GM21529 (cell line): ENCODE measurements at regions not wholly inside any gene's neighbourhood (a gene's known extent, or its start where the extent isn't known, plus 50 kb on each side); places are given as distances from the start of the nearest gene placed in this dataset.

Source experiments
- ATAC-seq: cut with Tn5 transposase; IDR thresholded peaks from one replicate; pipeline ENCODE4 v1.9.1; 2021; ENCODE audit not compliant: unreplicated experiment

GRCh38 chr4:128604204-128604603 is 205.3 kb upstream of the JADE1 start:
- ATAC-seq, result no peak

DNA sequence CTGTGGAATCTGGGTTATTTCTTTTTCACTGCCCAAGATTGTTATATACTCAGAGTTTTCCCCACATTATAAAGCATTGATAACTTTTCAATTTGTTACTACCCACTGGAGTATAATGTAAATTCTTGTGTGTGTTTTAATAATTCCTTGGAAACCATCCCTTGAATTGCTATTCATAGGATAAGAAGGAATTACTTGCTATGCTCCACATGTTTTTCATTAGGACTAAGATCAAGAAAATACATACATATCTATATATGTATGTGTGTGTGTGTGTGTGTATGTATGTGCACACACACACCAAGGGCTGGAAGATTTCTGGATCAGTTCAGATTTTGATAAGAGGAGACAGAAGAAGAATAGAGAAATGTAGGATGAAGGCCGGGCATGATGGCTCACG is 206.4 kb upstream of the JADE1 start:
- no peak for ATAC-seq

GRCh38 chr4:128601991-128602695 is 207.4 kb upstream of the JADE1 start:
- ATAC-seq, result no peak

- ATAC-seq, result no peak
Measured at GRCh38 chr4:128600996-128601871, 208.3 kb upstream of the JADE1 start.

- no peak for ATAC-seq
Measured at GRCh38 chr4:128600410-128600809, 209.1 kb upstream of the JADE1 start.

DNA sequence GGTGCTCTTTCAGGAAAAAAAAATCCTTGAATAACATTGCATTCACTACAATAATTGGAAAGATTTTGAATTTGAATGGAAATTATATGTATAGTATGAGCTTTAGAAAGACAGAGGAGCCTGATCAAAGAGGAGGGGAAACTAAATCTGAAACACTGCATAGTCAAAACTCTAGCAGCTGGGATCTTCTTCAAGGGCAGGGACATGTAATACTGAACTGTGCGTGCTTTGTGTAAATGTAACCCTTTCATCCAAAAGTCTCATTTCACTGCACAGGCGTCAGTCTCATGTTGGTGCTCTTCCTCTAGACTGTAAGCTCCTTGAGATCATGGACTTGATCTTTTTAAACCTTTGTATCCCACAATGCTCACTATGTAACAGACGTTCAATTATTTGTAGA is 212.0 kb upstream of the JADE1 start:
- ATAC-seq, result no peak

GRCh38 chr4:128596853-128597252 is 212.6 kb upstream of the JADE1 start:
- ATAC-seq, result no peak

DNA sequence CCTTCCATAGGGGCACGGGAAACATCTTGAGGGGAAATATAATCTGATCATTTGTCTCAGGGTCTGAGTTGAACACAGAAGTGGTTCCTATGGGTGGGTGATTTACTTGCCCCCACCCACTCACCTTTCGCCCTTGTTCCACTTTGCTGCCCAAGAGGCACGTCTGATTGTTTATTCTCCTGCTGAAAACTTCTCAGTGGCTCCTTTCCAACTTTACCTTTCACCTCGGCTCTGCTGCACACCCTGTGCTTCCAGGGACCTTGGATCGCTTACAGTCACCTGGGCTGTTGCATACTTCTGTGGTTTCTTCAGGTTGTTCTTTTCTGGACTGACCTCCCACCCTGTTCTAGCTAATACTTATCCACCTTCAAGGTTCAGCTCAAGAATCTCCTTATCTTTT is 213.4 kb upstream of the JADE1 start:
- no peak for ATAC-seq

- ATAC-seq, result no peak
Measured at GRCh38 chr4:128591482-128591881, 218.0 kb upstream of the JADE1 start.

- no peak for ATAC-seq
Measured at GRCh38 chr4:128590773-128591172, 218.7 kb upstream of the JADE1 start.

DNA sequence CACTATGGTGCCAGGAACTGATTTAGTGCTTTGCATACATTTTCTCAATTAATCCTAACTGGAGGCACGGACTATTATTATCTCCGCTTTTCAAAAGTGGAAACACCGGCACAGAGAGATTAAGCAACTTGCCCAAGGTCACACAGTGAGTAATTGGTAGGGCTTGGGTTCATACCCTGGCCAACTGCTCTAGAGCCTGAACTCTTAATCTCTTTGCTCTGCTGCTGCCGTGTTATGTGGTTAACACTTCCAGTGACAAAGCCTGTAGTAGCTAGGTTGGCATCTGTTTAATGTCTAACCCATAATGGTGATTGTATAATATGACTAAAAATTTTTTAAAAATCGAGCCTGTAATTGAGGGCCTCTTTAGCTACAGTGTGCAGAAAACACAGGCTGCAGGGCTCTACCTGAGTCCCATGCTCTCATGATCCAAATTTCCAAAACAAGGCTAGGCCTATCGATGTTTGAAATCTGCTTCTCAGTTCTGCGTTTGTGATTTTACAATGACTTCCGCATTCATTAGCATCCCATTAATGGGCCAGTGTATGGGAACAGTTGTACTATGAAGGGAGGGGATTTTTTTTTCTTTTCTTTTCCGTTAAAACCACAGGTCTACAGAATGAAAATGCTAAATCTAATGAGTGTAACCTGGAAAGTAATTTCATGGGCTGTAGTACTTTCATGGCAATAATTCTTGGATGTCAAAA is 219.3 kb upstream of the JADE1 start:
- ATAC-seq, result no peak

DNA sequence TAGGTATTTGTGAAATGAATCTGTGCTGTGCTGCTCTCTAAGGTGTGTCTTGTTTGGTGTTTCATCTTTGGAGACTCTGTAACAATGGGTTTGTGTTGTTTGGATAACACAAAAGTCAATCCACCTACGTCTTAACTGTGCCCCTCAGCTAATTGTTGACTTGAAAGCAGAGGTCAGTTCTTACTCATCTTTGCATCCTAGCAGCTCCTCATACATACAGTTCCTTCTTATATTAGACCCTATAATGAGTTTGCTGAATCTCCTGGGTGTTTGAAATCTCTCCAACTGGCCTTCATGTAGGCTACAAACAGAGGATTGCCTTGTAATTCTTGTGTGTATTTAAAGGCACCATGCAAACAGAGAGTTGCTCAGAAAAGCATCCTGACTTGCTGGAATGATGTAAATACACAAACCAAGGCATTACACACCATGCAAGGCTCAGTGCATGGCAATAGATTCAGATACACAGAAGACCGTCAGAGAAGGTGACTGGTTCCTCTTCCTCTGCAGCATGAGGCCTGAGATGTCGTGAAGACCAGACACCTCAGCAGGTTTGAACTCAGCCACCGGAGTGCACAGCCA is 220.0 kb upstream of the JADE1 start:
- no peak for ATAC-seq

DNA sequence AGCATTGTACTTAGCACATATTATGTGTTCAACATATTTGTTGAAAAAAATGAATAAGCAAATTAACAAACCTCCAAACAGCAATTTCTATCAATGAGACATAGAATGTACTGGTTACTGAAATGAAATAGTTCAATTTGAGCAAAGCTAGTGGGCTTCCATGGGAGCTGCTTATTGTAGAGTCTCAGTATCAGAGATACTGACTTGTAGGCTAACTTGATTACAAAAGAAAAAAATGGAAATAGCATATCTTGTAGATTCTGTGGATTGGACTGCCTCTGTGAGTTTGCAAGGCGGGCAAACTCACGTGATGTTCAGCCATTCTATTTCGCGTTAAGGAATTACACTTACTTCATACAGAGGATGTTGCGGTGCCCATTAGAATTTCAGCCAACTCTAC is 222.1 kb upstream of the JADE1 start:
- no peak for ATAC-seq

- no peak for ATAC-seq
Measured at GRCh38 chr4:128583753-128584712, 225.5 kb upstream of the JADE1 start.

GRCh38 chr4:128582427-128582870 is 227.1 kb upstream of the JADE1 start:
- no peak for ATAC-seq

DNA sequence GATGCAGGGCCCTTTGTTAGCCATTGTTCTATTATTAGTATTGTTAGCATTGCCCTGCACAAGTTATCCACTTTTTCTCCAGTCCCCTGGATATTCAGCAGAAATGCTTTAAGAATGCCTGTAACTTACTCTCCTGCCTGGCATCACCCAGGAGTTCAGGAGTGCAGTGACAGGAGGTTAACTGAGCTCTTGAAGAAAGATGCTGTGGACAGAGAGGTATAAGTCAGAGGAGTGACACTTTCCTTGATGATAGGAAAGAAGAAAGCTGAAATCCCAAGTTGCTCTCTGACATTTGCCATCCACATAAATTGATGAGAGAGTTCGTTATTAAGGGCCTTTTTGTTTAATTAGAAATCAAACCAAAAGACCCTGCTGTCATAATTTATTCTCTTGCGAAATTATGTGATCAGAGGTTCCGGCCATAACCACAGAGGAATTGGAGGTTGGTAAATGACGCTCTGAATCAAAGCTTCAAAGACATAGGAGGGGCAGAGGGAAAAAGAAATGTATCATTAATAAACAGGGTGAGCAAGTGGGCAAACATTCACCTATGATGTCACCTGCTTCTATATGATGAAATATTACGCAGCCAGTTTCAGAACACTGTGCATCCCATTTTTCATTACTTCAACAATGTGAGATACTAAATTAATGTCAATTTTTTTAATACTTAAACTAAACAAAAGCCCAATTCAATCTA is 230.2 kb upstream of the JADE1 start:
- no peak for ATAC-seq

DNA sequence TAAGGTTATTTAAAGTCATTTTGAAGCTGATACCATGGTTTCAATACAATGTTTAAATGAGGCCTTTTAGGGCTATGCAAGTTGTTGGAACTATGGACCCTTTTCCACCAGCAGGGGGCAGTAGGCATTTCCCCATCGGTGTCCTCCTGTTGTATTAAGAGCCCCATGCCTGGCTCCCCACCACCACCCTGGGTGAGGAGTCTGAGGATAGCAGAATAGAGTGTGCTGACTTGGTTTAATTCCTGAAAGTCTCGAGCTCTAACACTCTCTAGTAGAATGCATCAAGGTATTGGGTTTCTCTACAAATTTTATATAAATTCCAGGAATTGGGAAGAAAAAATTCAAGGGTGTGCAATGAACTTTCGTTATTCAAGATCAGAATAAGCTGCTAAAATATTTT is 234.8 kb upstream of the JADE1 start:
- ATAC-seq, result peak; percentile 88

GRCh38 chr4:128573781-128574508 is 235.6 kb upstream of the JADE1 start:
- ATAC-seq, result no peak

DNA sequence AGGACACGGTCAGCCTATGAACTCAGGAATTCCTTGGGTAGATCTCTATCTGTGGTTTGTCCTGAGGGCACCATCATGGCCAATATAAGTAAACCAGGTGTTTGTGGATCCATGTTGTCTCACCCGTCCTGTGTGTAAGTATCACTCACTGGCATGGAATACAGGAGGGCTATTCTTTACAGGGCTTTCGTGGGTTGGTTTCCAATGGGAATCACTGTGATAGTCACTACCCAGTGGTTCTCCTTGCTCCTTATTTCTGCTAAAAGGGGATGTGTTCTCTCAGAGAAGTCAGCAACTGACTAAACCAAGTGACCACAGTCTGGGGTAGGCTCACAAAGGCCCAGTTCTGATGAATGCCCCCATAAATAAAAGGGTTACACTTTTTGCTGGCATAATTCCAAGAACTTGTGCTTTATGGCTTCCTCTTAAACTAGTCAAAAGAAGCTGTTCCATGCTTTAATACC is 236.7 kb upstream of the JADE1 start:
- ATAC-seq, result no peak
